HepG2 (cell line): ENCODE measurements at regions not wholly inside any gene's neighbourhood (a gene's known extent, or its start where the extent isn't known, plus 50 kb on each side); places are given as distances from the start of the nearest gene placed in this dataset.

Source experiments
- ATAC-seq: fragments of 200-7000 bp; cut with Tn5 transposase; 3 replicates; pipeline ENCODE4 v1.9.1; 2020; ENCODE audit warnings: mild to moderate bottlenecking, moderate library complexity
- BruUV-seq: library from RNA; stranded (reverse); fragments of 400-500 nt; replicated peaks from 2 replicates; lab custom pipeline; 2021; lab: Mats Ljungman, UMichigan
- CTCF ChIA-PET: fragments of 300-600 bp; formaldehyde crosslinking; extraction: SDS; loops from one replicate; lab custom pipeline; 2021; ENCODE audit warnings: low total read pairs, inconsistent platforms, low intra/inter-chr PET ratio; lab: Yijun Ruan, JAX
- POLR2A ChIA-PET: fragments of 350-600 bp; sonication (Branson Sonifier 250); formaldehyde crosslinking; loops from one replicate; lab custom pipeline; 2020; ENCODE audit warnings: antibody characterized with exemption, inconsistent platforms; lab: Yijun Ruan, JAX
- DNase-seq: peaks from one replicate; pipeline ENCODE4 v3.0.0-alpha.2; 2015; ENCODE audit warnings: low spot score
- FAIRE-seq: peaks from 3 replicates; lab custom pipeline; 2011; peaks lifted over from hg19 to GRCh38; lab: Jason Lieb, UNC
- H2AFZ ChIP-seq: one replicate; pipeline ENCODE4 v1.6.1; 2011; ENCODE audit warnings: low read length, inconsistent platforms
- H3K27ac ChIP-seq: fragments of 300-600 bp; 3 replicates; pipeline ENCODE4 v1.8.0; 2011; ENCODE audit warnings: mixed run types, mild to moderate bottlenecking, mixed read lengths, low read length, inconsistent platforms; ENCODE audit not compliant: insufficient read depth; ENCODE audit errors: extremely low read length
- H3K27me3 ChIP-seq, 2 experiments: fragments of 200-600 bp in 1 of 2; 2 replicates in 1 of 2; 3 replicates in 1 of 2; pipeline versions ENCODE4 v1.6.0 to v1.8.0; 2011; ENCODE audit warnings: low read length in 2 of 2, mild to moderate bottlenecking in 2 of 2, moderate library complexity in 2 of 2, inconsistent platforms in 1 of 2; ENCODE audit not compliant: insufficient read depth in 2 of 2, control insufficient read depth in 1 of 2
- H3K36me3 ChIP-seq, 2 experiments: fragments of 200-600 bp in 1 of 2; replicated peaks in 1 of 2; 2 replicates in 1 of 2; 3 replicates in 1 of 2; pipeline versions ENCODE4 v1.5.1 to v1.8.0; 2011; ENCODE audit warnings: low read length in 2 of 2, inconsistent platforms in 1 of 2; ENCODE audit not compliant: insufficient read depth in 2 of 2, control insufficient read depth in 1 of 2
- H3K4me1 ChIP-seq: 2 replicates; pipeline ENCODE4 v1.5.1; 2012; ENCODE audit warnings: low read length, inconsistent platforms; ENCODE audit not compliant: insufficient read depth
- H3K4me2 ChIP-seq: 2 replicates; pipeline ENCODE4 v1.6.0; 2011; ENCODE audit warnings: low read depth, low read length, inconsistent platforms
- H3K4me3 ChIP-seq, 3 experiments: fragments of 200-600 bp in 1 of 3; sonication (generic), shearing (Covaris generic) in 1 of 3; replicated peaks in 1 of 3; 2 replicates each; pipeline ENCODE4 v1.5.1; 2011 to 2016; ENCODE audit warnings: low read length in 3 of 3, inconsistent platforms in 2 of 3, low read depth in 2 of 3, mild to moderate bottlenecking in 2 of 3, control low read depth in 1 of 3, mixed read lengths in 1 of 3; ENCODE audit not compliant: insufficient read depth in 1 of 3
- H3K79me2 ChIP-seq: one replicate; pipeline ENCODE4 v1.6.1; 2011; ENCODE audit warnings: low read length, inconsistent platforms; ENCODE audit not compliant: insufficient read depth
- H3K9ac ChIP-seq: 2 replicates; pipeline ENCODE4 v1.6.0; 2011; ENCODE audit warnings: mild to moderate bottlenecking, low read depth, low read length, inconsistent platforms; ENCODE audit not compliant: insufficient read depth
- H3K9me3 ChIP-seq: 2 replicates; pipeline ENCODE4 v1.5.1; 2012; ENCODE audit warnings: mild to moderate bottlenecking, low read length
- H4K20me1 ChIP-seq: 2 replicates; pipeline ENCODE4 v1.6.0; 2011; ENCODE audit warnings: inconsistent platforms, mild to moderate bottlenecking, low read length, moderate library complexity; ENCODE audit not compliant: insufficient read depth
- HCFC1 ChIP-seq: fragments of 150-350 bp; IDR thresholded peaks from 2 replicates; pipeline ENCODE4 v1.6.1; 2014; ENCODE audit warnings: low read depth, low read length
- POLR2A ChIP-seq, 2 experiments: IDR thresholded peaks; 2 replicates each; pipeline ENCODE4 v1.6.1; 2011; ENCODE audit warnings: low read depth in 2 of 2, low read length in 2 of 2, mild to moderate bottlenecking in 1 of 2, moderate library complexity in 1 of 2; ENCODE audit not compliant: insufficient read depth in 1 of 2
- RFXANK ChIP-seq: IDR thresholded peaks from 2 replicates; pipeline ENCODE4 v1.6.1; 2016
- SAP130 ChIP-seq: IDR thresholded peaks from 2 replicates; pipeline ENCODE4 v1.6.1; 2016; ENCODE audit warnings: low read depth
- SOX13 ChIP-seq, 3 experiments: fragments of 450-650 bp in 1 of 3; sonication (generic) in 1 of 3; formaldehyde crosslinking in 1 of 3; IDR thresholded peaks in 2 of 3; conservative IDR thresholded peaks in 1 of 3; 2 replicates each; pipeline versions ENCODE4 v1.5.0 to v1.6.1; 2016 to 2020; ENCODE audit warnings: antibody characterized with exemption in 1 of 3, mild to moderate bottlenecking in 1 of 3, missing compliant biosample characterization in 1 of 3, missing genetic modification reagents in 1 of 3, moderate library complexity in 1 of 3
- TSC22D2 ChIP-seq: sonication (generic); formaldehyde crosslinking; IDR thresholded peaks from 2 replicates; pipeline ENCODE4 v1.5.1; 2020; ENCODE audit warnings: missing genetic modification reagents, mild to moderate bottlenecking, borderline replicate concordance
- ZMYM4 ChIP-seq: sonication (generic); formaldehyde crosslinking; IDR thresholded peaks from 2 replicates; pipeline ENCODE4 v1.8.1; 2023; ENCODE audit warnings: mild to moderate bottlenecking, missing genetic modification reagents
- ZNF564 ChIP-seq: sonication (generic); formaldehyde crosslinking; IDR thresholded peaks from 2 replicates; pipeline ENCODE4 v1.8.1; 2023; ENCODE audit warnings: mild to moderate bottlenecking, missing genetic modification reagents
- ZNF749 ChIP-seq: sonication (generic); formaldehyde crosslinking; IDR thresholded peaks from 2 replicates; pipeline ENCODE4 v1.8.0; 2022; ENCODE audit warnings: mild to moderate bottlenecking, missing genetic modification reagents, moderate library complexity, borderline replicate concordance
- WGBS: methylation state at CpG from one replicate; pipeline ENCODE4 v1.1.6; 2017; ENCODE audit warnings: low lambda C conversion rate; 5-methylcytosine and 5-hydroxymethylcytosine counted together
- in situ Hi-C: cut with HindIII; loops from 2 replicates; pipeline ENCODE4 v1.10.0; 2017; ENCODE audit warnings: low pct_unique_long_range_greater_than_20kb; ENCODE audit not compliant: extremely low pct_ligation_motif_present
- intact Hi-C: fragments of 100-400 bp; cut with micrococcal nuclease; formaldehyde crosslinking; loops from one replicate; pipeline ENCODE4 v1.10.0; 2022; ENCODE audit not compliant: unreplicated experiment
- TF ChIP-seq, protein P1 (sequence below): sonication (generic); formaldehyde crosslinking; IDR thresholded peaks from 2 replicates; pipeline ENCODE4 v1.5.1; 2020; ENCODE audit warnings: missing genetic modification reagents, mild to moderate bottlenecking, borderline replicate concordance
- TF ChIP-seq, protein P2 (sequence below): sonication (generic); formaldehyde crosslinking; conservative IDR thresholded peaks from 2 replicates; pipeline ENCODE4 v1.4.0; 2020; ENCODE audit warnings: mild to moderate bottlenecking, missing genetic modification reagents, moderate library complexity
- TF ChIP-seq, protein P3 (sequence below): sonication (generic); formaldehyde crosslinking; IDR thresholded peaks from 2 replicates; pipeline ENCODE4 v1.9.0; 2021; ENCODE audit warnings: missing genetic modification reagents, borderline replicate concordance

DNA sequence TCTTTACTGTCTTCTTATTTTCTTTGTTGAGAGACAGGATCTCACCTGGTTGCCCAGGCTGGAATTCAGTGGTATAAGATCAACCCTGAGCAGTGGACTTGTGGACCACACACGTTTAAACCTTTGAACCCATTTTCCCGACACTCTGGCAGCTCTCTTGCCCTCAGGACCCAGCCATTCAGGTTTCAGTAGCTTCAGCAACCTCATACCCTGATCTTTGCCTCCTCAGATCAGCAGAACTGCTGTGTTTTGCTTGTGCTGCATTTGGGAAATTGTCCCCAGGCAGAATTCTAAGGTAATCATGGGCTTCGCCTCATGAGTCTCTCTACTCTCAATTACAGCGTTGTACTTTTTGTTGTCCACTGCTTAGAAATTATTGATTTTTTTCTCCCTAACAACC, 317.6 kb upstream of the KIAA1217 start:
- Histone ChIP-seq H3K4me1 (no peaks in the 10 kb centered on the region), H3K9me3 (no peaks in the 10 kb centered on the region), H3K9ac (no peak overlapping the region), H3K36me3 (no peaks in the 10 kb centered on the region), H3K4me3 (no peak overlapping the region), H3K79me2 (no peaks in the 10 kb centered on the region), H2AFZ (no peak overlapping the region), H4K20me1 (no peaks in the 10 kb centered on the region), H3K27ac (no peak overlapping the region), H3K27me3 (no peaks in the 10 kb centered on the region), H3K4me2 (no peak overlapping the region)
- POLR2A ChIA-PET: no interaction called here
- in situ Hi-C loops (no loop called here), intact Hi-C loops (no loop called here)
- 1% methylated on average over 4 of the region's 4 CpGs for WGBS
- TF ChIP-seq, protein P1, sequence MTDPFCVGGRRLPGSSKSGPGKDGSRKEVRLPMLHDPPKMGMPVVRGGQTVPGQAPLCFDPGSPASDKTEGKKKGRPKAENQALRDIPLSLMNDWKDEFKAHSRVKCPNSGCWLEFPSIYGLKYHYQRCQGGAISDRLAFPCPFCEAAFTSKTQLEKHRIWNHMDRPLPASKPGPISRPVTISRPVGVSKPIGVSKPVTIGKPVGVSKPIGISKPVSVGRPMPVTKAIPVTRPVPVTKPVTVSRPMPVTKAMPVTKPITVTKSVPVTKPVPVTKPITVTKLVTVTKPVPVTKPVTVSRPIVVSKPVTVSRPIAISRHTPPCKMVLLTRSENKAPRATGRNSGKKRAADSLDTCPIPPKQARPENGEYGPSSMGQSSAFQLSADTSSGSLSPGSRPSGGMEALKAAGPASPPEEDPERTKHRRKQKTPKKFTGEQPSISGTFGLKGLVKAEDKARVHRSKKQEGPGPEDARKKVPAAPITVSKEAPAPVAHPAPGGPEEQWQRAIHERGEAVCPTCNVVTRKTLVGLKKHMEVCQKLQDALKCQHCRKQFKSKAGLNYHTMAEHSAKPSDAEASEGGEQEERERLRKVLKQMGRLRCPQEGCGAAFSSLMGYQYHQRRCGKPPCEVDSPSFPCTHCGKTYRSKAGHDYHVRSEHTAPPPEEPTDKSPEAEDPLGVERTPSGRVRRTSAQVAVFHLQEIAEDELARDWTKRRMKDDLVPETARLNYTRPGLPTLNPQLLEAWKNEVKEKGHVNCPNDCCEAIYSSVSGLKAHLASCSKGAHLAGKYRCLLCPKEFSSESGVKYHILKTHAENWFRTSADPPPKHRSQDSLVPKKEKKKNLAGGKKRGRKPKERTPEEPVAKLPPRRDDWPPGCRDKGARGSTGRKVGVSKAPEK: no peak
- no peak for TF ChIP-seq POLR2A (IDR thresholded peaks at IDR 0.05; ENCODE audit: insufficient read depth in 1 of 2, low read depth in 2 of 2, low read length in 2 of 2)
- ATAC-seq (no peak), FAIRE-seq (no peak), DNase-seq (no peak)
- CTCF ChIA-PET: no interaction called here
- no TSS peak for BruUV-seq

DNA sequence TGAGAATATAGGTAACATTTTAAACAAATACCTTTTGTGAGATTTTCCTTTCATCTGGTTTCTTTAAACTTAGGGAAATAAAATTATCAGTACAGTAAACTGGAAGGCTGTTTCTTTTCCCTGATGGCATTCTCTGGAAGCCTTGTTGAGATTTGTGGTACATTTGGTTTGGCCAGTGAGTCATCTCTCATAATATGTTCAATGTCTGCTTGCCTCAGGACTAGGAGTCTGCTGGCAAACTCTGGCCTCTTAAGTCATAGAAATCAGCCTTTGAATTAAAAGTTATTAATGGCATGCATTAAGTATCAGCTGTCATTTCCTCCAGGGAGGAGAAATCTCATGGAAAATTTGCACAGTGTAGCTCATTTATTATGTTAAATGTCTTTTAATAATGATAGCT, 316.6 kb upstream of the KIAA1217 start:
- no peaks in the 10 kb centered on the region for H3K9me3 ChIP-seq
- no peak overlapping the region for H2AFZ ChIP-seq
- ChIA-PET POLR2A (no interaction called here), CTCF (no interaction called here)
- ATAC-seq (no peak), FAIRE-seq (no peak), DNase-seq (no peak)
- no peaks in the 10 kb centered on the region for H3K27me3 ChIP-seq
- no peaks in the 10 kb centered on the region for H4K20me1 ChIP-seq
- H3K9ac ChIP-seq: no peak overlapping the region
- no peaks in the 10 kb centered on the region for H3K79me2 ChIP-seq
- intact Hi-C loops: no loop called here
- no peaks in the 10 kb centered on the region for H3K4me1 ChIP-seq
- H3K27ac ChIP-seq: no peak overlapping the region
- H3K4me2 ChIP-seq: no peak overlapping the region
- no peaks in the 10 kb centered on the region for H3K36me3 ChIP-seq
- H3K4me3 ChIP-seq: no peak overlapping the region
- BruUV-seq: no TSS peak
- in situ Hi-C loops: no loop called here
- TF ChIP-seq SOX13 (IDR thresholded peaks at IDR 0.05): no peak
- no peak for TF ChIP-seq SOX13 (CRISPR knock-in tag; conservative IDR thresholded peaks at IDR 0.05 in 1 of 2, IDR thresholded peaks at IDR 0.05 in 1 of 2)
- TF ChIP-seq ZNF564 (CRISPR knock-in tag): no peak
- no peak for TF ChIP-seq RFXANK (CRISPR knock-in tag)
- TF ChIP-seq, protein P2, sequence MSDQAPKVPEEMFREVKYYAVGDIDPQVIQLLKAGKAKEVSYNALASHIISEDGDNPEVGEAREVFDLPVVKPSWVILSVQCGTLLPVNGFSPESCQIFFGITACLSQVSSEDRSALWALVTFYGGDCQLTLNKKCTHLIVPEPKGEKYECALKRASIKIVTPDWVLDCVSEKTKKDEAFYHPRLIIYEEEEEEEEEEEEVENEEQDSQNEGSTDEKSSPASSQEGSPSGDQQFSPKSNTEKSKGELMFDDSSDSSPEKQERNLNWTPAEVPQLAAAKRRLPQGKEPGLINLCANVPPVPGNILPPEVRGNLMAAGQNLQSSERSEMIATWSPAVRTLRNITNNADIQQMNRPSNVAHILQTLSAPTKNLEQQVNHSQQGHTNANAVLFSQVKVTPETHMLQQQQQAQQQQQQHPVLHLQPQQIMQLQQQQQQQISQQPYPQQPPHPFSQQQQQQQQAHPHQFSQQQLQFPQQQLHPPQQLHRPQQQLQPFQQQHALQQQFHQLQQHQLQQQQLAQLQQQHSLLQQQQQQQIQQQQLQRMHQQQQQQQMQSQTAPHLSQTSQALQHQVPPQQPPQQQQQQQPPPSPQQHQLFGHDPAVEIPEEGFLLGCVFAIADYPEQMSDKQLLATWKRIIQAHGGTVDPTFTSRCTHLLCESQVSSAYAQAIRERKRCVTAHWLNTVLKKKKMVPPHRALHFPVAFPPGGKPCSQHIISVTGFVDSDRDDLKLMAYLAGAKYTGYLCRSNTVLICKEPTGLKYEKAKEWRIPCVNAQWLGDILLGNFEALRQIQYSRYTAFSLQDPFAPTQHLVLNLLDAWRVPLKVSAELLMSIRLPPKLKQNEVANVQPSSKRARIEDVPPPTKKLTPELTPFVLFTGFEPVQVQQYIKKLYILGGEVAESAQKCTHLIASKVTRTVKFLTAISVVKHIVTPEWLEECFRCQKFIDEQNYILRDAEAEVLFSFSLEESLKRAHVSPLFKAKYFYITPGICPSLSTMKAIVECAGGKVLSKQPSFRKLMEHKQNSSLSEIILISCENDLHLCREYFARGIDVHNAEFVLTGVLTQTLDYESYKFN (CRISPR knock-in tag): no peak
- TF ChIP-seq HCFC1: no peak
- no peak for TF ChIP-seq TSC22D2 (CRISPR knock-in tag)
- no peak for TF ChIP-seq ZMYM4
- TF ChIP-seq SAP130 (CRISPR knock-in tag): no peak
- TF ChIP-seq, protein P3, sequence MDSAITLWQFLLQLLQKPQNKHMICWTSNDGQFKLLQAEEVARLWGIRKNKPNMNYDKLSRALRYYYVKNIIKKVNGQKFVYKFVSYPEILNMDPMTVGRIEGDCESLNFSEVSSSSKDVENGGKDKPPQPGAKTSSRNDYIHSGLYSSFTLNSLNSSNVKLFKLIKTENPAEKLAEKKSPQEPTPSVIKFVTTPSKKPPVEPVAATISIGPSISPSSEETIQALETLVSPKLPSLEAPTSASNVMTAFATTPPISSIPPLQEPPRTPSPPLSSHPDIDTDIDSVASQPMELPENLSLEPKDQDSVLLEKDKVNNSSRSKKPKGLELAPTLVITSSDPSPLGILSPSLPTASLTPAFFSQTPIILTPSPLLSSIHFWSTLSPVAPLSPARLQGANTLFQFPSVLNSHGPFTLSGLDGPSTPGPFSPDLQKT (CRISPR knock-in tag): no peak
- no peak for TF ChIP-seq ZNF749
